SK-N-SH treated with all-trans-retinoic acid at 6 μM for 48 hours (cell line): ENCODE measurements at regions not wholly inside any gene's neighbourhood (a gene's known extent, or its start where the extent isn't known, plus 50 kb on each side); places are given as distances from the start of the nearest gene placed in this dataset.

Source experiments
- ARNTL ChIP-seq: fragments of 450-650 bp; formaldehyde crosslinking; IDR thresholded peaks from 2 replicates; pipeline ENCODE4 v1.5.0; 2020; ENCODE audit warnings: low read depth, mild to moderate bottlenecking, moderate library complexity, borderline replicate concordance
- BACH2 ChIP-seq: fragments of 250-450 bp; sonication (Bioruptor Pico); IDR thresholded peaks from 2 replicates; pipeline ENCODE4 v1.9.0; 2021; ENCODE audit warnings: mild to moderate bottlenecking, borderline replicate concordance
- PPARA ChIP-seq: fragments of 250-450 bp; sonication (Bioruptor Pico); IDR thresholded peaks from 2 replicates; pipeline ENCODE4 v1.5.0; 2020; ENCODE audit warnings: mild to moderate bottlenecking, borderline replicate concordance
- SNAI2 ChIP-seq: fragments of 250-450 bp; sonication (Bioruptor Pico); IDR thresholded peaks from 2 replicates; pipeline ENCODE4 v1.5.0; 2020; ENCODE audit warnings: mild to moderate bottlenecking, moderate library complexity
- TOX ChIP-seq: fragments of 250-450 bp; sonication (Bioruptor Pico); IDR thresholded peaks from 2 replicates; pipeline ENCODE4 v1.8.0; 2021; ENCODE audit warnings: mild to moderate bottlenecking, moderate library complexity, borderline replicate concordance
- ZFP30 ChIP-seq: fragments of 450-650 bp; formaldehyde crosslinking; IDR thresholded peaks from 2 replicates; pipeline ENCODE4 v1.5.0; 2022; ENCODE audit warnings: mild to moderate bottlenecking, moderate library complexity
- ZNF565 ChIP-seq: fragments of 450-650 bp; formaldehyde crosslinking; conservative IDR thresholded peaks from 2 replicates; pipeline ENCODE4 v1.5.0; 2020; ENCODE audit warnings: low read depth, mild to moderate bottlenecking, moderate library complexity
- ZNF70 ChIP-seq: fragments of 450-650 bp; formaldehyde crosslinking; IDR thresholded peaks from 2 replicates; pipeline ENCODE4 v1.5.0; 2020; ENCODE audit warnings: mild to moderate bottlenecking, moderate library complexity
- ZNF8 ChIP-seq: fragments of 450-650 bp; formaldehyde crosslinking; IDR thresholded peaks from 2 replicates; pipeline ENCODE4 v1.5.0; 2020; ENCODE audit warnings: mild to moderate bottlenecking, moderate library complexity
- TF ChIP-seq, protein P1 (sequence below): fragments of 250-450 bp; sonication (Bioruptor Pico); IDR thresholded peaks from 2 replicates; pipeline ENCODE4 v1.8.0; 2020; ENCODE audit warnings: mild to moderate bottlenecking, moderate library complexity, borderline replicate concordance

DNA sequence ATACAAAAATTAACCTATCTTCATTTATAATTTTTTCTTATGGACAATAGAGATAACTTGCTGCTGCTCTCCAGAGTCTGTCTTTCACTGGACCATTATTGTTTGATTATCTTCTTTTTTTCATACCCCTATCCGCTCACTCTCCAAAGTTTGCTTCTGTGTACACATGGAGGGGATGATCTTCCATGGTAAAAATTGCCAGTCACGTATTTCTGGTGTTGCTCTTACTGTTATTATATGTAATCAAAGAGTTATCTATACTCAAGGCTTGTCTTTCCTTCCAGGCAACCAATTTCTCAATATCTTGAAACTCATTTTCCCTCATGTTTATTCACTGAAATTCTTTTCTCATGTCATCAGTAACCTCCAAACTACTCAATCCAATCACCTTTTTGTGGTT is 817.8 kb upstream of the NECTIN3 start:
- no peak for TF ChIP-seq ZNF70 (CRISPR knock-in tag)
- TF ChIP-seq ARNTL, result no peak
- no peak for TF ChIP-seq SNAI2
- TF ChIP-seq BACH2, result no peak
- TF ChIP-seq TOX, result no peak
- TF ChIP-seq, protein P1, sequence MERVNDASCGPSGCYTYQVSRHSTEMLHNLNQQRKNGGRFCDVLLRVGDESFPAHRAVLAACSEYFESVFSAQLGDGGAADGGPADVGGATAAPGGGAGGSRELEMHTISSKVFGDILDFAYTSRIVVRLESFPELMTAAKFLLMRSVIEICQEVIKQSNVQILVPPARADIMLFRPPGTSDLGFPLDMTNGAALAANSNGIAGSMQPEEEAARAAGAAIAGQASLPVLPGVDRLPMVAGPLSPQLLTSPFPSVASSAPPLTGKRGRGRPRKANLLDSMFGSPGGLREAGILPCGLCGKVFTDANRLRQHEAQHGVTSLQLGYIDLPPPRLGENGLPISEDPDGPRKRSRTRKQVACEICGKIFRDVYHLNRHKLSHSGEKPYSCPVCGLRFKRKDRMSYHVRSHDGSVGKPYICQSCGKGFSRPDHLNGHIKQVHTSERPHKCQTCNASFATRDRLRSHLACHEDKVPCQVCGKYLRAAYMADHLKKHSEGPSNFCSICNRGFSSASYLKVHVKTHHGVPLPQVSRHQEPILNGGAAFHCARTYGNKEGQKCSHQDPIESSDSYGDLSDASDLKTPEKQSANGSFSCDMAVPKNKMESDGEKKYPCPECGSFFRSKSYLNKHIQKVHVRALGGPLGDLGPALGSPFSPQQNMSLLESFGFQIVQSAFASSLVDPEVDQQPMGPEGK, result no peak
- no peak for TF ChIP-seq PPARA
- TF ChIP-seq ZFP30 (CRISPR knock-in tag), result no peak
- TF ChIP-seq ZNF8 (CRISPR knock-in tag), result no peak
- TF ChIP-seq ZNF565 (CRISPR knock-in tag), result no peak
